PC-3 (cell line): ENCODE measurements at regions not wholly inside any gene's neighbourhood (a gene's known extent, or its start where the extent isn't known, plus 50 kb on each side); places are given as distances from the start of the nearest gene placed in this dataset.

Source experiments
- EZH2 ChIP-seq: fragments of 300-600 bp; sonication (generic); IDR thresholded peaks from one replicate; pipeline ENCODE4 v1.6.1; 2017; ENCODE audit warnings: antibody characterized with exemption, mild to moderate bottlenecking, low read length; ENCODE audit not compliant: unreplicated experiment
- TF ChIP-seq, protein P1 (sequence below): fragments of 300-600 bp; sonication (generic); conservative IDR thresholded peaks from 2 replicates; pipeline ENCODE4 v1.5.1; 2017; ENCODE audit warnings: antibody characterized with exemption, low read depth, mild to moderate bottlenecking, low read length

DNA sequence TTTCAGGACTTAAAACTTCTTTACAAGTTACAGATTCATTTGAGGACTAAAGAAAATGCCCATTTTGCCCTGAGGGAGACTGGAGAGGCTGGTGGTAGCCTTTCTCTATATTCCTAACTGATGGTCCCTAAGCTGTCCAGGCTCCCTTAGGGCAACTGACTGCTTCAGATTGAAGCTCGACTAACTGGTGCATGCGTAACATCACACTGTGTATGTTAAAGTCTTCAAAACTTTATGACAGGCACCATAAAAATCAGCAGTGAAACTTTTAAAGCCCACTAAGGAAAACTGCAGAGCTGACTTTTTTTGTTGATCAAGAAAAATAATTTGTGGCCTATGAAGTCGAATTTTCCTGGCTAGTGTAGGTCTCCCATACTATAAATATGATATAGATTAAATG, 233.0 kb upstream of the RPS23 start:
- TF ChIP-seq, protein P1, sequence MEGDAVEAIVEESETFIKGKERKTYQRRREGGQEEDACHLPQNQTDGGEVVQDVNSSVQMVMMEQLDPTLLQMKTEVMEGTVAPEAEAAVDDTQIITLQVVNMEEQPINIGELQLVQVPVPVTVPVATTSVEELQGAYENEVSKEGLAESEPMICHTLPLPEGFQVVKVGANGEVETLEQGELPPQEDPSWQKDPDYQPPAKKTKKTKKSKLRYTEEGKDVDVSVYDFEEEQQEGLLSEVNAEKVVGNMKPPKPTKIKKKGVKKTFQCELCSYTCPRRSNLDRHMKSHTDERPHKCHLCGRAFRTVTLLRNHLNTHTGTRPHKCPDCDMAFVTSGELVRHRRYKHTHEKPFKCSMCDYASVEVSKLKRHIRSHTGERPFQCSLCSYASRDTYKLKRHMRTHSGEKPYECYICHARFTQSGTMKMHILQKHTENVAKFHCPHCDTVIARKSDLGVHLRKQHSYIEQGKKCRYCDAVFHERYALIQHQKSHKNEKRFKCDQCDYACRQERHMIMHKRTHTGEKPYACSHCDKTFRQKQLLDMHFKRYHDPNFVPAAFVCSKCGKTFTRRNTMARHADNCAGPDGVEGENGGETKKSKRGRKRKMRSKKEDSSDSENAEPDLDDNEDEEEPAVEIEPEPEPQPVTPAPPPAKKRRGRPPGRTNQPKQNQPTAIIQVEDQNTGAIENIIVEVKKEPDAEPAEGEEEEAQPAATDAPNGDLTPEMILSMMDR = no peak
- no peak for TF ChIP-seq EZH2
